ENCODE measurements at regions not wholly inside any gene's neighbourhood (a gene's known extent, or its start where the extent isn't known, plus 50 kb on each side); places are given as distances from the start of the nearest gene placed in this dataset.

DNA sequence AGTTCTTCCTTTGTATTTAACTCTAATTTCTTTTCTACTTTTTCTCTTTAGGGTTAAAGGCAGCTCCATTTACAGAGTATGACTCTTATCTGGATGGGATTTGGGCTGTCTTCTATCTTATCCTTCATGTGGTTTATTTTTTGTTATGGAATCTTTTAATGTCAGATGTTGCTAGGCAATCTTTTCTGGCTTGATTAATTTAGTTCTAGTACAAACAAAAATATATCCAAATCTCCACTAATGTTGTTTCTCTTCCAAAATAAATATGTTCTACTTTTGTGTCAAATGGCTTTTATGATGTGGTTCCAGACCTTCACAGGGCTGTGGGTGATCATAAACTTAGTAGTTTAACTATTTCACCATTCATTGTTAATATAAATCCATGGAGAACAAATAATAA is 246.9 kb downstream of the AHR start:
- in situ Hi-C loops (cut with HindIII; ENCODE audit: low pct_unique_long_range_greater_than_20kb, low sequenced_read_pairs) (no loop called here), intact Hi-C loops (cut with micrococcal nuclease; ENCODE audit: unreplicated experiment) (no loop called here)
- ATAC-seq, result no peak
- POLR2A ChIA-PET, result no interaction called here
- CTCF ChIA-PET, result no interaction called here
- Histone ChIP-seq H3K36me3 (ENCODE audit: control insufficient read depth, insufficient read depth, low read length) (no peaks in the 10 kb centered on the region), H3K9me3 (ENCODE audit: control insufficient read depth, insufficient read depth, low read depth, low read length) (no peaks in the 10 kb centered on the region), H3K4me1 (ENCODE audit: control insufficient read depth, insufficient read depth, low read length) (no peaks in the 10 kb centered on the region), H3K27ac (ENCODE audit: low read length) (no peak overlapping the region), H3K27me3 (ENCODE audit: control insufficient read depth, insufficient read depth, low read length) (no peaks in the 10 kb centered on the region), H3K4me3 (ENCODE audit: low read depth in 2 of 2, low read length in 2 of 2) (no peak overlapping the region)
- no TSS peak for BruUV-seq (replicated peaks)
- no peak for DNase-seq (ENCODE audit: low read depth, low spot score)
- TF ChIP-seq SIN3A (IDR thresholded peaks at IDR 0.05; ENCODE audit: borderline replicate concordance, insufficient read depth, low read depth, low read length) (no peak), TCF7L2 (IDR thresholded peaks at IDR 0.05; ENCODE audit: low read depth, low read length) (no peak), POLR2AphosphoS5 (IDR thresholded peaks at IDR 0.05; ENCODE audit: low read depth, low read length) (no peak)
- TF ChIP-seq, protein P1, sequence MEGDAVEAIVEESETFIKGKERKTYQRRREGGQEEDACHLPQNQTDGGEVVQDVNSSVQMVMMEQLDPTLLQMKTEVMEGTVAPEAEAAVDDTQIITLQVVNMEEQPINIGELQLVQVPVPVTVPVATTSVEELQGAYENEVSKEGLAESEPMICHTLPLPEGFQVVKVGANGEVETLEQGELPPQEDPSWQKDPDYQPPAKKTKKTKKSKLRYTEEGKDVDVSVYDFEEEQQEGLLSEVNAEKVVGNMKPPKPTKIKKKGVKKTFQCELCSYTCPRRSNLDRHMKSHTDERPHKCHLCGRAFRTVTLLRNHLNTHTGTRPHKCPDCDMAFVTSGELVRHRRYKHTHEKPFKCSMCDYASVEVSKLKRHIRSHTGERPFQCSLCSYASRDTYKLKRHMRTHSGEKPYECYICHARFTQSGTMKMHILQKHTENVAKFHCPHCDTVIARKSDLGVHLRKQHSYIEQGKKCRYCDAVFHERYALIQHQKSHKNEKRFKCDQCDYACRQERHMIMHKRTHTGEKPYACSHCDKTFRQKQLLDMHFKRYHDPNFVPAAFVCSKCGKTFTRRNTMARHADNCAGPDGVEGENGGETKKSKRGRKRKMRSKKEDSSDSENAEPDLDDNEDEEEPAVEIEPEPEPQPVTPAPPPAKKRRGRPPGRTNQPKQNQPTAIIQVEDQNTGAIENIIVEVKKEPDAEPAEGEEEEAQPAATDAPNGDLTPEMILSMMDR (IDR thresholded peaks at IDR 0.05), result no peak
- TF ChIP-seq, protein P2, sequence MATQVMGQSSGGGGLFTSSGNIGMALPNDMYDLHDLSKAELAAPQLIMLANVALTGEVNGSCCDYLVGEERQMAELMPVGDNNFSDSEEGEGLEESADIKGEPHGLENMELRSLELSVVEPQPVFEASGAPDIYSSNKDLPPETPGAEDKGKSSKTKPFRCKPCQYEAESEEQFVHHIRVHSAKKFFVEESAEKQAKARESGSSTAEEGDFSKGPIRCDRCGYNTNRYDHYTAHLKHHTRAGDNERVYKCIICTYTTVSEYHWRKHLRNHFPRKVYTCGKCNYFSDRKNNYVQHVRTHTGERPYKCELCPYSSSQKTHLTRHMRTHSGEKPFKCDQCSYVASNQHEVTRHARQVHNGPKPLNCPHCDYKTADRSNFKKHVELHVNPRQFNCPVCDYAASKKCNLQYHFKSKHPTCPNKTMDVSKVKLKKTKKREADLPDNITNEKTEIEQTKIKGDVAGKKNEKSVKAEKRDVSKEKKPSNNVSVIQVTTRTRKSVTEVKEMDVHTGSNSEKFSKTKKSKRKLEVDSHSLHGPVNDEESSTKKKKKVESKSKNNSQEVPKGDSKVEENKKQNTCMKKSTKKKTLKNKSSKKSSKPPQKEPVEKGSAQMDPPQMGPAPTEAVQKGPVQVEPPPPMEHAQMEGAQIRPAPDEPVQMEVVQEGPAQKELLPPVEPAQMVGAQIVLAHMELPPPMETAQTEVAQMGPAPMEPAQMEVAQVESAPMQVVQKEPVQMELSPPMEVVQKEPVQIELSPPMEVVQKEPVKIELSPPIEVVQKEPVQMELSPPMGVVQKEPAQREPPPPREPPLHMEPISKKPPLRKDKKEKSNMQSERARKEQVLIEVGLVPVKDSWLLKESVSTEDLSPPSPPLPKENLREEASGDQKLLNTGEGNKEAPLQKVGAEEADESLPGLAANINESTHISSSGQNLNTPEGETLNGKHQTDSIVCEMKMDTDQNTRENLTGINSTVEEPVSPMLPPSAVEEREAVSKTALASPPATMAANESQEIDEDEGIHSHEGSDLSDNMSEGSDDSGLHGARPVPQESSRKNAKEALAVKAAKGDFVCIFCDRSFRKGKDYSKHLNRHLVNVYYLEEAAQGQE (IDR thresholded peaks at IDR 0.05; ENCODE audit: insufficient read depth in 1 of 2, low read depth in 2 of 2, low read length in 1 of 2), result no peak

DNA sequence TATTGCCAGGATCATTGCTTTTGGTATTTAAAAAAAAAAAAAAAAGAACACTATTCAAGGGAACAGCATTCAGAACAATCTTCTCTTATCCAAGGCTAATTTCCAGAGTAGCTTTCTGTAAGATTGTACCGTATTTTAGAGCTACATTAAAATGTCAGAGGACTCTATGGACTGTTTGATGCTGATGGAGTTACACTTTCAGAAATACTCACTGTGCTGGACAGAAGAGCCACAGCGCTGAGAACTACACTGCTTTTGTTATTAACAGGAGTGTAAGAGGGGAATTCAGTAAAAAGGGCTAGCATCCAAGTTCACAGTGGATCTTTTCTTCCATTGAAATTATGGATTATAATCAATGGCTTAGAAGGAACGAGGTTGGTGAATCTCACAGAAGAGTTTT is 247.7 kb downstream of the AHR start:
- POLR2A ChIA-PET, result no interaction called here
- TF ChIP-seq POLR2AphosphoS5 (IDR thresholded peaks at IDR 0.05; ENCODE audit: low read depth, low read length) (no peak), SIN3A (IDR thresholded peaks at IDR 0.05; ENCODE audit: borderline replicate concordance, insufficient read depth, low read depth, low read length) (no peak), TCF7L2 (IDR thresholded peaks at IDR 0.05; ENCODE audit: low read depth, low read length) (no peak)
- TF ChIP-seq, protein P1 (IDR thresholded peaks at IDR 0.05), result no peak
- TF ChIP-seq, protein P2 (IDR thresholded peaks at IDR 0.05; ENCODE audit: insufficient read depth in 1 of 2, low read depth in 2 of 2, low read length in 1 of 2), result no peak
- in situ Hi-C loops (cut with HindIII; ENCODE audit: low pct_unique_long_range_greater_than_20kb, low sequenced_read_pairs), result no loop called here

More for the DNA sequence above, 247.7 kb downstream of the AHR start:
- BruUV-seq (replicated peaks), result no TSS peak
- intact Hi-C loops (cut with micrococcal nuclease; ENCODE audit: unreplicated experiment), result no loop called here
- no peak for ATAC-seq
- no peaks in the 10 kb centered on the region for H3K27me3 ChIP-seq (ENCODE audit: control insufficient read depth, insufficient read depth, low read length)
- H3K27ac ChIP-seq (ENCODE audit: low read length), result no peak overlapping the region
- CTCF ChIA-PET, result no interaction called here
- no peaks in the 10 kb centered on the region for H3K9me3 ChIP-seq (ENCODE audit: control insufficient read depth, insufficient read depth, low read depth, low read length)
- no peak overlapping the region for H3K4me3 ChIP-seq (ENCODE audit: low read depth in 2 of 2, low read length in 2 of 2)
- no peak for DNase-seq (ENCODE audit: low read depth, low spot score)
- no peaks in the 10 kb centered on the region for H3K36me3 ChIP-seq (ENCODE audit: control insufficient read depth, insufficient read depth, low read length)
- no peaks in the 10 kb centered on the region for H3K4me1 ChIP-seq (ENCODE audit: control insufficient read depth, insufficient read depth, low read length)
